Mesendoderm (in vitro differentiated cells): ENCODE measurements at regions not wholly inside any gene's neighbourhood (a gene's known extent, or its start where the extent isn't known, plus 50 kb on each side); places are given as distances from the start of the nearest gene placed in this dataset.
A peak's percentile ranks its signal among the peaks of the same experiment; 100 is the strongest.

Source experiments
- DNase-seq: peaks from one replicate; pipeline ENCODE4 v3.0.0; 2013
- H2AK5ac ChIP-seq: 2 replicates; pipeline ENCODE4 v1.6.1; 2013; ENCODE audit warnings: low read length, inconsistent platforms
- H2BK120ac ChIP-seq: 2 replicates; pipeline ENCODE4 v1.6.1; 2013; ENCODE audit warnings: low read depth, mild to moderate bottlenecking, low read length, moderate library complexity, mixed read lengths
- H2BK15ac ChIP-seq: replicated peaks from 2 replicates; pipeline ENCODE4 v1.6.1; 2013; ENCODE audit warnings: low read depth, mild to moderate bottlenecking, moderate library complexity
- H2BK5ac ChIP-seq: 2 replicates; pipeline ENCODE4 v1.6.1; 2013; ENCODE audit warnings: low read length, inconsistent platforms
- H3K18ac ChIP-seq: 2 replicates; pipeline ENCODE4 v1.6.1; 2013; ENCODE audit warnings: mild to moderate bottlenecking, low read length, mixed read lengths
- H3K23ac ChIP-seq: one replicate; pipeline ENCODE4 v1.6.1; 2013; ENCODE audit warnings: low read length
- H3K27ac ChIP-seq: 2 replicates; pipeline ENCODE4 v1.5.1; 2013; ENCODE audit warnings: low read depth, mild to moderate bottlenecking, inconsistent platforms, low read length, moderate library complexity
- H3K27me3 ChIP-seq: 2 replicates; pipeline ENCODE4 v1.6.1; 2013; ENCODE audit warnings: low read length, control low read depth, mild to moderate bottlenecking, inconsistent platforms; ENCODE audit not compliant: insufficient read depth, poor library complexity
- H3K36me3 ChIP-seq: 2 replicates; pipeline ENCODE4 v1.6.1; 2013; ENCODE audit warnings: low read length, inconsistent platforms; ENCODE audit not compliant: control insufficient read depth, insufficient read depth
- H3K4ac ChIP-seq: one replicate; pipeline ENCODE4 v1.6.1; 2013; ENCODE audit warnings: low read depth, mild to moderate bottlenecking, low read length, moderate library complexity
- H3K4me1 ChIP-seq: 2 replicates; pipeline ENCODE4 v1.6.1; 2013; ENCODE audit warnings: low read depth, low read length, inconsistent platforms; ENCODE audit not compliant: control insufficient read depth
- H3K4me2 ChIP-seq: 2 replicates; pipeline ENCODE4 v1.6.1; 2013; ENCODE audit warnings: low read length
- H3K4me3 ChIP-seq: 2 replicates; pipeline ENCODE4 v1.5.1; 2013; ENCODE audit warnings: mild to moderate bottlenecking, low read length
- H3K56ac ChIP-seq: one replicate; pipeline ENCODE4 v1.6.1; 2013; ENCODE audit warnings: low read length
- H3K79me1 ChIP-seq: 2 replicates; pipeline ENCODE4 v1.6.1; 2013; ENCODE audit warnings: low read length, inconsistent platforms
- H3K79me2 ChIP-seq: 2 replicates; pipeline ENCODE4 v1.6.1; 2013; ENCODE audit warnings: mild to moderate bottlenecking, low read length; ENCODE audit not compliant: control insufficient read depth, insufficient read depth
- H3K9ac ChIP-seq: 2 replicates; pipeline ENCODE4 v1.6.1; 2013; ENCODE audit warnings: low read length, inconsistent platforms
- H4K5ac ChIP-seq: one replicate; pipeline ENCODE4 v1.6.1; 2013; ENCODE audit warnings: low read length
- H4K8ac ChIP-seq: one replicate; pipeline ENCODE4 v1.6.1; 2013; ENCODE audit warnings: low read depth, mild to moderate bottlenecking, control low read depth, low read length, moderate library complexity
- WGBS: extraction: QIAGEN DNeasy Blood & Tissue Kit; methylation state at CpG from one replicate; pipeline ENCODE4 v1.1.7; 2013; ENCODE audit warnings: low lambda C conversion rate, missing lambda C conversion rate; ENCODE audit not compliant: insufficient coverage; ENCODE audit errors: extremely low coverage; 5-methylcytosine and 5-hydroxymethylcytosine counted together

DNA sequence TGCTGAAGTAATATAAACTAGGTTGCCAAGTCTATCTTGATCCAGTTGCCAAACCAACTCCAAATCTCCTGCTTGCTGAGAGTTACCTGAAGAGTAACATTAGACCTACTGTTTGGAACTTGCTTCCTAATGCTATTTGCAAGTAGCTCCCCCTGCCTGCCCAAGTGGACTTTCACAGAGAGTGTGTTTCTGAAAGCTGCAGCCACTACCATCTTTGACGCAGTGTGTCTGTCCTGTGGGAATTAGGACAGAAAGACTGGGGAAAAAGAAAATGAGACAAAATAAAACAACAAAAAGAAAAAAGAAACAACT is 195.0 kb upstream of the HS3ST1 start:
- peak; percentile 65 for DNase-seq
- Histone ChIP-seq H3K23ac (no peak overlapping the region), H3K4ac (no peak overlapping the region), H3K18ac (no peak overlapping the region), H3K27me3 (no peaks in the 10 kb centered on the region), H2BK120ac (no peak overlapping the region), H3K9ac (no peak overlapping the region), H4K8ac (no peak overlapping the region), H3K4me3 (no peak overlapping the region), H3K27ac (no peak overlapping the region), H3K36me3 (no peaks in the 10 kb centered on the region), H2AK5ac (no peak overlapping the region), H3K56ac (no peak overlapping the region), H4K5ac (no peak overlapping the region), H3K79me1 (no peaks in the 10 kb centered on the region), H3K4me1 (no peaks in the 10 kb centered on the region), H3K79me2 (no peaks in the 10 kb centered on the region), H3K4me2 (no peak overlapping the region), H2BK5ac (no peak overlapping the region), H2BK15ac (no peak overlapping the region)
- whole genome bisulfite sequencing = no CpG with 5 or more reads among the region's 1 CpG

DNA sequence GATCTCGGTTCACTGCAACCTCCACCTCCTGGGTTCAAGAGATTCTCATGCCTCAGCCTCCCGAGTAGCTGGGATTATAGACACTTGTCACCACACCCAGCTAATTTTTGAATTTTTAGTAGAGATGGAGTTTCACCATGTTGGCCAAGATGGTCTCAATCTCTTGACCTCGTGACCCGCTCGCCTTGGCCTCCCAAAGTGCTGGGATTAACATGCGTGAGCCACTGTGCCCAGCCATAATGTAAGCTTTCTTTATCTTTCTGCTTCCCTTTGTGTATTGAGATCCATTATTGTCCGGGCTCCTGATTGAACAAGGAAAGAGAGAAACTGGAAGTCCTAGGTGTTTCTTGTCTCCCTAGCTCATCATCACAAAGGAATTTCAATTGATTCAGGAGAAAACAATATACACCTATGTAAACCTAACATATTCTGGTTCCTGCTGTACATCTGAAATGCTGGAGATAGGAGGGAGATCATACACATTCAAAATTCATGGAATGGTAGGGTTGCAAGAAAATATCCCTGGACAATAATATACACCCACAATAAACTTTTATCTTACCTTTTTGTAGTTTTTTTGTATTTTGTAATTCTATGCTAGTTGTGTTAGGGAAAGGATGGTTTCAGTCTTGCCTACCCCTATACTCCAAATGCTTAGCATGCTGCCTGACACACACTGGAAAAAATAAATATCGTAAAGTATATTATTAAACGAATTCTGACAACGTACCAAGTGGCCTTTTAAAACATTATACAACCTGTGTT is 194.4 kb upstream of the HS3ST1 start:
- Histone ChIP-seq H3K23ac (no peak overlapping the region), H3K36me3 (no peaks in the 10 kb centered on the region), H3K9ac (no peak overlapping the region), H2BK5ac (no peak overlapping the region), H2BK15ac (no peak overlapping the region), H3K79me2 (no peaks in the 10 kb centered on the region), H3K79me1 (no peaks in the 10 kb centered on the region), H3K27me3 (no peaks in the 10 kb centered on the region), H4K8ac (no peak overlapping the region), H3K56ac (no peak overlapping the region), H2BK120ac (no peak overlapping the region), H3K4me1 (no peaks in the 10 kb centered on the region), H2AK5ac (no peak overlapping the region), H3K4me2 (no peak overlapping the region), H4K5ac (no peak overlapping the region), H3K27ac (no peak overlapping the region), H3K4me3 (no peak overlapping the region), H3K4ac (no peak overlapping the region), H3K18ac (no peak overlapping the region)
- no peak for DNase-seq
- WGBS = no CpG with 5 or more reads among the region's 10 CpGs

DNA sequence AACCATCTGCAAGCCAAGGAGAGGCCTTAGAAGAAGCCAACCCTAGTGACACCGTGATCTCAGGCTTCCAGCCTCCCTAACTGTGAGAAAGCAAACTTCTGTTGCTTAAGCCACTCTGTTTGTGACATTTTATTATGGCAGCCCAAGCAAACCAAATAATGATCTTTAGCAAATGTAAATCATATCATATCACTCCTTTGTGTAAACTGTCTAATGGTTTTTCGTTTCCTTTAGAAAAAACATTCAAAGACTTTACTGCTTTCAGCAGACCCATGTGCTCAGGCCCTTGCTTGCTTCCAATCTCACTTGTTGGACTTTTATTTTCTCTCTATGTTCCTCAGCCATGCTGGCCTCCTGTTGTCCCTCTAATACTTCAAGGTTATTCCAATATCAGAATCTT is 192.2 kb upstream of the HS3ST1 start:
- H3K56ac ChIP-seq = no peak overlapping the region
- no peak overlapping the region for H3K4me2 ChIP-seq
- H3K36me3 ChIP-seq = no peaks in the 10 kb centered on the region
- no peak overlapping the region for H3K23ac ChIP-seq
- H3K9ac ChIP-seq = no peak overlapping the region
- H2AK5ac ChIP-seq = no peak overlapping the region
- H3K4me3 ChIP-seq = no peak overlapping the region
- H3K4me1 ChIP-seq = no peaks in the 10 kb centered on the region
- H3K27me3 ChIP-seq = no peaks in the 10 kb centered on the region
- no peak overlapping the region for H3K18ac ChIP-seq
- no peak overlapping the region for H2BK15ac ChIP-seq
- no peaks in the 10 kb centered on the region for H3K79me2 ChIP-seq
- H2BK120ac ChIP-seq = no peak overlapping the region
- no peak overlapping the region for H2BK5ac ChIP-seq
- H4K5ac ChIP-seq = no peak overlapping the region
- no CpG with 5 or more reads among the region's 2 CpGs for WGBS
- H3K4ac ChIP-seq = no peak overlapping the region
- no peak overlapping the region for H4K8ac ChIP-seq
- DNase-seq = no peak
- H3K79me1 ChIP-seq = no peaks in the 10 kb centered on the region
- no peak overlapping the region for H3K27ac ChIP-seq

DNA sequence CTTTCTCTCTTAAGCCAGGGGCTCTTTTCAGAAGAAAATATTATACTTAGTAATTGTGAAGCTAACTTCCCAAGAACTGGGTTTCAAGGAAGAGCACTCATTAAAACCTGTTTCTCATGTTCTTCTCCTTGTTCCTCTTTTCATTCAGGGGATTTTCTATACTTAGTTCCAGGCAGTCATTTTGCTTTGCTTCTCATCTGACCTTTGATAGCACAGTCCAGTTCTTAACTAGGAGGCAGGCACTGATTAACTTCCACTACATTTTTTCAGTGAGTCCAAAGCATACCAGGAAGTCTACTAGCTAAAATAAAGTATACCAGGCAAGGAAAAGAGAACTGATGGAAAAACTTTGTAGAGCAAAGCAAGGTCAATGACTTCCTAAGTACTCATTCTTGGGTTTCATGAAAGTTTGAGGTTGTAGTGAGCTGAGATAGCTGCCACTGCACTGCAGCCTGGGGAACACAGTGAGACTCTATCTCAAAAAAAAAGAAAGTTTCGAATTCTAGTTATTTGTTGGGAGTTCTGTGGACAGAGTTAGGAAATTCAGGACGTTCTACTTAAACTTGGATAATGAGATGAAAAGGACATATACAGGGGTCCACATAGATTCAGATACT is 190.1 kb upstream of the HS3ST1 start:
- H3K36me3 ChIP-seq = no peaks in the 10 kb centered on the region
- H2BK15ac ChIP-seq = no peak overlapping the region
- H2AK5ac ChIP-seq = no peak overlapping the region
- H3K27ac ChIP-seq = no peak overlapping the region
- H4K5ac ChIP-seq = no peak overlapping the region
- H2BK120ac ChIP-seq = no peak overlapping the region
- H4K8ac ChIP-seq = no peak overlapping the region
- no peak overlapping the region for H3K18ac ChIP-seq
- H2BK5ac ChIP-seq = no peak overlapping the region
- H3K4me2 ChIP-seq = no peak overlapping the region
- no peak overlapping the region for H3K4me3 ChIP-seq
- no CpG with 5 or more reads among the region's 2 CpGs for WGBS
- no peak overlapping the region for H3K9ac ChIP-seq
- no peaks in the 10 kb centered on the region for H3K79me1 ChIP-seq
- no peaks in the 10 kb centered on the region for H3K27me3 ChIP-seq
- no peaks in the 10 kb centered on the region for H3K79me2 ChIP-seq
- H3K56ac ChIP-seq = no peak overlapping the region
- no peak overlapping the region for H3K4ac ChIP-seq
- H3K23ac ChIP-seq = no peak overlapping the region
- no peak for DNase-seq
- no peaks in the 10 kb centered on the region for H3K4me1 ChIP-seq

DNA sequence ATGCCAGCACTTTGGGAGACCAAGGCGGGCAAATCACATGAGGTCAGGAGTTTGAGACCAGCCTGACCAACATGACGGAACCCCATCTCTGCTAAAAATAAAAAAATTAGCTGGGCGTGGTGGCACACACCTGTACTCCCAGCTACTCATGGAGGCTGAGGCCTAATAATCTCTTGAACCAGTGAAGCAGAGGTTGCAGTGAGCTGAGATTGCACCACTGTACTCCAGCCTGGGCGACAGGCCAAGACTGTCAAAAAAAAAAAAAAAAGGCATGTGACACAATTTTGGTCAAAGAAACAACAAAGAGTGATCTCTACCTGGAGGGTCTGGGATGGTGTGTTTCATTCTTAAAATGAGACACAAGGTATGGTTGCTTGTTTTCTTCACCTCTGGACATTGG is 188.2 kb upstream of the HS3ST1 start:
- WGBS = no CpG with 5 or more reads among the region's 4 CpGs
- H2BK5ac ChIP-seq = no peak overlapping the region

DNA sequence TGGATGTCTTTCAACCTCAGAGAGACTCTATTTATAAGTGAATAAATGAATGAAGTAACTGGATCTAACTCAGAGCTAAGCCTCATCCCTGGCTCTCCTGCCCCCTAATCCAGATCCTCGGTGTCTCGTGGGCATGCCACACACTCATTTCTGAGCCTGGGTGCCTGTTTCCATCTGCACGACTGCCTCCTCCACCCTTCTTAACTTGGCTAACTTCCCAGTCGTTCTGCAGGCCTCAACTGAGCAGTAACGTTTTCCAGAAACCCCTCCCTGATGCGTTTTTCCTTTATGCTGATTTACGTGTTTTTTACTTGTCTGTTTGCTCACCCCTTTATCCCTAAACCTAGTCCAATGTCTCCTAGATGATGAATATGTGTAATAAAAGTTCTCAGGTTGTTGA is 186.9 kb upstream of the HS3ST1 start:
- Histone ChIP-seq H3K4ac (no peak overlapping the region), H3K4me2 (no peak overlapping the region), H3K9ac (no peak overlapping the region), H2AK5ac (no peak overlapping the region), H2BK5ac (no peak overlapping the region), H3K18ac (no peak overlapping the region), H3K27me3 (no peaks in the 10 kb centered on the region), H3K23ac (no peak overlapping the region), H3K27ac (no peak overlapping the region), H2BK120ac (no peak overlapping the region), H3K4me3 (no peak overlapping the region), H3K36me3 (no peaks in the 10 kb centered on the region), H3K4me1 (no peaks in the 10 kb centered on the region), H3K79me1 (no peaks in the 10 kb centered on the region), H3K79me2 (no peaks in the 10 kb centered on the region), H4K5ac (no peak overlapping the region), H4K8ac (no peak overlapping the region), H2BK15ac (no peak overlapping the region), H3K56ac (no peak overlapping the region)
- WGBS = no CpG with 5 or more reads among the region's 7 CpGs
- DNase-seq = no peak

More for the DNA sequence above, 188.2 kb upstream of the HS3ST1 start:
- Histone ChIP-seq H2BK120ac (no peak overlapping the region), H3K4ac (no peak overlapping the region), H3K79me2 (no peaks in the 10 kb centered on the region), H3K4me2 (no peak overlapping the region), H3K56ac (no peak overlapping the region), H3K4me3 (no peak overlapping the region), H4K8ac (no peak overlapping the region), H3K36me3 (no peaks in the 10 kb centered on the region), H3K23ac (no peak overlapping the region), H3K18ac (no peak overlapping the region), H3K27ac (no peak overlapping the region), H4K5ac (no peak overlapping the region), H2AK5ac (no peak overlapping the region), H3K27me3 (no peaks in the 10 kb centered on the region), H3K4me1 (no peaks in the 10 kb centered on the region), H3K79me1 (no peaks in the 10 kb centered on the region), H2BK15ac (no peak overlapping the region), H3K9ac (no peak overlapping the region)
- DNase-seq = no peak
